Gastrocnemius medialis (tissue), 4 donors: ENCODE measurements at regions not wholly inside any gene's neighbourhood (a gene's known extent, or its start where the extent isn't known, plus 50 kb on each side); places are given as distances from the start of the nearest gene placed in this dataset.

Source experiments
- POLR2A ChIP-seq, 2 donors: fragments of 450-650 bp; IDR thresholded peaks; one replicate each; pipeline ENCODE4 v1.6.1; 2017; ENCODE audit warnings: antibody characterized with exemption in 2 of 2, mild to moderate bottlenecking in 2 of 2, moderate library complexity in 2 of 2
- TF ChIP-seq, protein P1 (sequence below), 5 experiments: fragments of 450-650 bp in 3 of 5; fragments of 200-600 bp in 2 of 5; sonication (generic) in 2 of 5; IDR thresholded peaks in 4 of 5; conservative IDR thresholded peaks in 1 of 5; 1 replicate in 4 of 5; 2 replicates in 1 of 5; pipeline ENCODE4 v1.5.1; 2016 to 2019; ENCODE audit warnings: antibody characterized with exemption in 5 of 5, mild to moderate bottlenecking in 3 of 5, moderate library complexity in 3 of 5

DNA sequence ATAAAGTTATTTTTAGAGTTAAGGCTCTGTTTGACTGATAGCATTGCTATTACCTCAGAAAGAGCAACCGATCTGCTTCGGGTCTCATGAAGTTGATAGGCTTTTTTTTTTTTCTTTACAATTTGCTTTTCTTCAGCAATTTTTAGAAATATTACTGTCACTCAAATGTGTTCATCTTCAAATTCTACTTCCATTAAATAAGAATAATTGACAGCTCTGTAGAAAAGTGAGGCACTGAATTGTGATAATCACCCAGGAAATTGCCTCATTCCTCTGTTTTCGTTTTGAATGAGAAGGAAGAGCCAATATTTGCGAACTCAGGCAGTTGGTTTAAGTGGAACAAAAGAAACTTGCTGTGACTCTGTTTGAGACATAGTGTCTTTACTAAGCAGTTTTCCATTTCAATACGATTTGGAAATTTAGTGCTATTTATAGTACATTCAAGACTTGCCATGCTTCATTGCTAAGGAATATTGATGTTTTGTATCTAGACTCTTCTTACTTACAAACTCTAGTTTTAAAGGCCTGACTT is 700.5 kb upstream of the CDH10 start:
- TF ChIP-seq, protein P1, sequence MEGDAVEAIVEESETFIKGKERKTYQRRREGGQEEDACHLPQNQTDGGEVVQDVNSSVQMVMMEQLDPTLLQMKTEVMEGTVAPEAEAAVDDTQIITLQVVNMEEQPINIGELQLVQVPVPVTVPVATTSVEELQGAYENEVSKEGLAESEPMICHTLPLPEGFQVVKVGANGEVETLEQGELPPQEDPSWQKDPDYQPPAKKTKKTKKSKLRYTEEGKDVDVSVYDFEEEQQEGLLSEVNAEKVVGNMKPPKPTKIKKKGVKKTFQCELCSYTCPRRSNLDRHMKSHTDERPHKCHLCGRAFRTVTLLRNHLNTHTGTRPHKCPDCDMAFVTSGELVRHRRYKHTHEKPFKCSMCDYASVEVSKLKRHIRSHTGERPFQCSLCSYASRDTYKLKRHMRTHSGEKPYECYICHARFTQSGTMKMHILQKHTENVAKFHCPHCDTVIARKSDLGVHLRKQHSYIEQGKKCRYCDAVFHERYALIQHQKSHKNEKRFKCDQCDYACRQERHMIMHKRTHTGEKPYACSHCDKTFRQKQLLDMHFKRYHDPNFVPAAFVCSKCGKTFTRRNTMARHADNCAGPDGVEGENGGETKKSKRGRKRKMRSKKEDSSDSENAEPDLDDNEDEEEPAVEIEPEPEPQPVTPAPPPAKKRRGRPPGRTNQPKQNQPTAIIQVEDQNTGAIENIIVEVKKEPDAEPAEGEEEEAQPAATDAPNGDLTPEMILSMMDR (IDR thresholded peaks at IDR 0.05 in 4 of 5, conservative IDR thresholded peaks at IDR 0.05 in 1 of 5): no peak
- TF ChIP-seq POLR2A (IDR thresholded peaks at IDR 0.05): no peak
